ENCODE measurements at regions not wholly inside any gene's neighbourhood (a gene's known extent, or its start where the extent isn't known, plus 50 kb on each side); places are given as distances from the start of the nearest gene placed in this dataset.

GRCh38 chr17:79542718-79543117 is 68.1 kb downstream of the RBFOX3 start:
- TF ChIP-seq CTCF (optimal IDR thresholded peaks at IDR 0.05 in 1 of 3, IDR thresholded peaks at IDR 0.05 in 1 of 3, conservative IDR thresholded peaks at IDR 0.05 in 1 of 3; ENCODE audit: extremely low read depth in 1 of 3, insufficient read depth in 2 of 3, low read length in 3 of 3) (no peak), EZH2 (IDR thresholded peaks at IDR 0.05; ENCODE audit: low read length) (no peak)

Data from keratinocyte (primary cell).